ENCODE measurements at regions not wholly inside any gene's neighbourhood (a gene's known extent, or its start where the extent isn't known, plus 50 kb on each side); places are given as distances from the start of the nearest gene placed in this dataset.

DNA sequence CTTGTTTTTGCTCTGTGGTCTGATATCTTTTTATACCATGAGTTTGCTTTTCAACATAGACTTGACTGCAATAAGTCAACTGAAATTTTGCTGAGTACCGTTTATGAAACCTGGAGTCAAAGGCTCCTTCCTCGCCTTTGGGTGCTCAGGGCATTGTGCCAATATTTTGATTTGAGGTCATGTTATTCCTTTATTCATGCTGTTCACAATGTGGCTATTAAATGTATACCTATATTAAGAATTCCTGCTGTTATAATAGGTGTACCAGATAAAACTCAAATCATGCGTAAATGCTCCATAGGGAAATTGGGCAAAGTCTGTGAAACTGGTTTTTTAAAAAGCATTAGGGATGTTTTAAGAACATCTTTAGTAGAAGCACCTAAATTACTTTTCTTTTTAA lies 334.0 kb upstream of the NUDT12 start:
- TF ChIP-seq USF1 (IDR thresholded peaks at IDR 0.05) (no peak), TEAD4 (IDR thresholded peaks at IDR 0.05) (peak; percentile 74), EP300 (IDR thresholded peaks at IDR 0.05; ENCODE audit: borderline replicate concordance) (peak; percentile 70), NFIC (IDR thresholded peaks at IDR 0.05) (peak; percentile 87), FOXM1 (IDR thresholded peaks at IDR 0.05; ENCODE audit: borderline replicate concordance, low read depth) (peak; percentile 69), TCF12 (IDR thresholded peaks at IDR 0.05; ENCODE audit: low read depth) (peak; percentile 47; the same call in 1 of the 2 replicates)
- TF ChIP-seq, protein P1, sequence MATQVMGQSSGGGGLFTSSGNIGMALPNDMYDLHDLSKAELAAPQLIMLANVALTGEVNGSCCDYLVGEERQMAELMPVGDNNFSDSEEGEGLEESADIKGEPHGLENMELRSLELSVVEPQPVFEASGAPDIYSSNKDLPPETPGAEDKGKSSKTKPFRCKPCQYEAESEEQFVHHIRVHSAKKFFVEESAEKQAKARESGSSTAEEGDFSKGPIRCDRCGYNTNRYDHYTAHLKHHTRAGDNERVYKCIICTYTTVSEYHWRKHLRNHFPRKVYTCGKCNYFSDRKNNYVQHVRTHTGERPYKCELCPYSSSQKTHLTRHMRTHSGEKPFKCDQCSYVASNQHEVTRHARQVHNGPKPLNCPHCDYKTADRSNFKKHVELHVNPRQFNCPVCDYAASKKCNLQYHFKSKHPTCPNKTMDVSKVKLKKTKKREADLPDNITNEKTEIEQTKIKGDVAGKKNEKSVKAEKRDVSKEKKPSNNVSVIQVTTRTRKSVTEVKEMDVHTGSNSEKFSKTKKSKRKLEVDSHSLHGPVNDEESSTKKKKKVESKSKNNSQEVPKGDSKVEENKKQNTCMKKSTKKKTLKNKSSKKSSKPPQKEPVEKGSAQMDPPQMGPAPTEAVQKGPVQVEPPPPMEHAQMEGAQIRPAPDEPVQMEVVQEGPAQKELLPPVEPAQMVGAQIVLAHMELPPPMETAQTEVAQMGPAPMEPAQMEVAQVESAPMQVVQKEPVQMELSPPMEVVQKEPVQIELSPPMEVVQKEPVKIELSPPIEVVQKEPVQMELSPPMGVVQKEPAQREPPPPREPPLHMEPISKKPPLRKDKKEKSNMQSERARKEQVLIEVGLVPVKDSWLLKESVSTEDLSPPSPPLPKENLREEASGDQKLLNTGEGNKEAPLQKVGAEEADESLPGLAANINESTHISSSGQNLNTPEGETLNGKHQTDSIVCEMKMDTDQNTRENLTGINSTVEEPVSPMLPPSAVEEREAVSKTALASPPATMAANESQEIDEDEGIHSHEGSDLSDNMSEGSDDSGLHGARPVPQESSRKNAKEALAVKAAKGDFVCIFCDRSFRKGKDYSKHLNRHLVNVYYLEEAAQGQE (IDR thresholded peaks at IDR 0.05; ENCODE audit: low read depth): no peak
- TF ChIP-seq, protein P2, sequence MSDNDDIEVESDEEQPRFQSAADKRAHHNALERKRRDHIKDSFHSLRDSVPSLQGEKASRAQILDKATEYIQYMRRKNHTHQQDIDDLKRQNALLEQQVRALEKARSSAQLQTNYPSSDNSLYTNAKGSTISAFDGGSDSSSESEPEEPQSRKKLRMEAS (IDR thresholded peaks at IDR 0.05): no peak

DNA sequence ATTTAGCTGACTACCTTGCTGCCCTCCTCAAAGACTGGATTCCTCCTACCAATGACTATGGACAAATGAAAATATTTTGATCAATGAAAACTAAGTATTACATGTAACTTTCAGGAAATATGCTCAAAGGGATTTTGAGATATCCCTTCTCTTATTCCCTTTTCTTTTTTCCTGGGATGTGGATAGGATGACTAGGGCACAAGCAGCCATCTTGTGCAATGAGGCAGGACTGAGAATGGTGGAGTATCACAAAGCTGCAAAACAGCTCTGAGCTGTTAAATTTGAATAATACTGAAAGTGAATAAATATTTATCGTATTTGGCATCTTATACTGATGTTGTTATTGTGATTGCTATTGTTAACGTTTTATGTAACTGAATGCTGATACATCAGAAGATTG lies 333.1 kb upstream of the NUDT12 start:
- peak; percentile 54; the same call in 1 of the 2 replicates for TF ChIP-seq YY1 (IDR thresholded peaks at IDR 0.05; ENCODE audit: low read depth)
- TF ChIP-seq TEAD4 (IDR thresholded peaks at IDR 0.05): no peak

DNA sequence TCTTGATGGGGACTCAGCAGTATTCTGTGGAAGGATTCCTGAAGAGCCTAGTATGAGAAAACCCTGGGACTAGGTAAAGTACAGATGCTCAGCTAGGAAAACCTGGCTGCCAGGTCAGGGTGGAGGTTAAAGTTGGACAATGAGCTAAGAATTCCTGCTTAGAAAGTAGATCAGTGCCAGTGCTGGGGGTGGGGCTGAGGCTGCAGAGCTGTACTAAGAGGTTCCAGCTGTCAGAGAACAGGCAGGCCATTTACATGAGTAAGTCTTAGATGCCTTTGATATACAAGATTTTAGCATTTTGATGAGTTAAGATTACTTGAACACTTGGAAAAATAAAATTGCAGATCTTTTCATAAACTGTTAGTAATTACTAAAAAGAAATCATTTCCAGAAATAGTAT lies 332.3 kb upstream of the NUDT12 start:
- TF ChIP-seq TEAD4 (IDR thresholded peaks at IDR 0.05) (no peak), TCF12 (IDR thresholded peaks at IDR 0.05; ENCODE audit: low read depth) (no peak)

- TF ChIP-seq USF1 (IDR thresholded peaks at IDR 0.05) (no peak), FOXM1 (IDR thresholded peaks at IDR 0.05; ENCODE audit: borderline replicate concordance, low read depth) (no peak), RAD21 (IDR thresholded peaks at IDR 0.05; ENCODE audit: low read depth) (no peak), TCF12 (IDR thresholded peaks at IDR 0.05; ENCODE audit: low read depth) (no peak), ZBTB7A (IDR thresholded peaks at IDR 0.05; ENCODE audit: low read depth) (no peak), TEAD4 (IDR thresholded peaks at IDR 0.05) (no peak), EGR1 (IDR thresholded peaks at IDR 0.05) (no peak), TAF1 (IDR thresholded peaks at IDR 0.05; ENCODE audit: low read depth) (no peak), CEBPB (IDR thresholded peaks at IDR 0.05) (no peak)
- TF ChIP-seq, protein P1 (IDR thresholded peaks at IDR 0.05; ENCODE audit: low read depth): no peak
- TF ChIP-seq, protein P2 (IDR thresholded peaks at IDR 0.05): no peak
Measured at GRCh38 chr5:103891151-103891550, 328.6 kb upstream of the NUDT12 start.

- TF ChIP-seq NFIC (IDR thresholded peaks at IDR 0.05) (no peak), YY1 (IDR thresholded peaks at IDR 0.05; ENCODE audit: low read depth) (no peak), FOXM1 (IDR thresholded peaks at IDR 0.05; ENCODE audit: borderline replicate concordance, low read depth) (no peak), ZBTB7A (IDR thresholded peaks at IDR 0.05; ENCODE audit: low read depth) (no peak), EGR1 (IDR thresholded peaks at IDR 0.05) (no peak), TEAD4 (IDR thresholded peaks at IDR 0.05) (no peak), USF1 (IDR thresholded peaks at IDR 0.05) (no peak), EP300 (IDR thresholded peaks at IDR 0.05; ENCODE audit: borderline replicate concordance) (no peak), RAD21 (IDR thresholded peaks at IDR 0.05; ENCODE audit: low read depth) (no peak)
- TF ChIP-seq, protein P2 (IDR thresholded peaks at IDR 0.05): no peak
Measured at GRCh38 chr5:103890313-103890712, 327.7 kb upstream of the NUDT12 start.

GRCh38 chr5:103889500-103890209 lies 327.1 kb upstream of the NUDT12 start:
- TF ChIP-seq, protein P1 (IDR thresholded peaks at IDR 0.05; ENCODE audit: low read depth): no peak
- TF ChIP-seq RAD21 (IDR thresholded peaks at IDR 0.05; ENCODE audit: low read depth) (no peak), EGR1 (IDR thresholded peaks at IDR 0.05) (no peak), YY1 (IDR thresholded peaks at IDR 0.05; ENCODE audit: low read depth) (no peak), TAF1 (IDR thresholded peaks at IDR 0.05; ENCODE audit: low read depth) (no peak), FOXM1 (IDR thresholded peaks at IDR 0.05; ENCODE audit: borderline replicate concordance, low read depth) (no peak), ZBTB7A (IDR thresholded peaks at IDR 0.05; ENCODE audit: low read depth) (no peak)
